ENCODE measurements at regions not wholly inside any gene's neighbourhood (a gene's known extent, or its start where the extent isn't known, plus 50 kb on each side); places are given as distances from the start of the nearest gene placed in this dataset.

GRCh38 chr4:112801341-112801740, 164.4 kb downstream of the LARP7 start:
- no peak for TF ChIP-seq SMC3 (conservative IDR thresholded peaks at IDR 0.05; ENCODE audit: poor library complexity)
- TF ChIP-seq CTCF (IDR thresholded peaks at IDR 0.05; ENCODE audit: poor library complexity, severe bottlenecking), result no peak
- no peak for TF ChIP-seq EP300 (conservative IDR thresholded peaks at IDR 0.05; ENCODE audit: poor library complexity, severe bottlenecking)
- no peak for TF ChIP-seq POLR2AphosphoS5 (IDR thresholded peaks at IDR 0.05)
- TF ChIP-seq RAD21 (conservative IDR thresholded peaks at IDR 0.05), result no peak

Measured in neural cell (in vitro differentiated cells).